ENCODE measurements at regions not wholly inside any gene's neighbourhood (a gene's known extent, or its start where the extent isn't known, plus 50 kb on each side); places are given as distances from the start of the nearest gene placed in this dataset.

GRCh38 chrY:17339028-17339427, 541.0 kb downstream of the CDY2B start:
- Mint-ChIP-seq H3K27me3 (no peaks in the 10 kb centered on the region), H3K4me3 (no peak overlapping the region), H3K36me3 (no peaks in the 10 kb centered on the region), H3K27ac (no peak overlapping the region), H3K9me3 (peaks cover 2% of the 10 kb centered on the region), H3K4me1 (no peaks in the 10 kb centered on the region)
- no peak for DNase-seq

DNA sequence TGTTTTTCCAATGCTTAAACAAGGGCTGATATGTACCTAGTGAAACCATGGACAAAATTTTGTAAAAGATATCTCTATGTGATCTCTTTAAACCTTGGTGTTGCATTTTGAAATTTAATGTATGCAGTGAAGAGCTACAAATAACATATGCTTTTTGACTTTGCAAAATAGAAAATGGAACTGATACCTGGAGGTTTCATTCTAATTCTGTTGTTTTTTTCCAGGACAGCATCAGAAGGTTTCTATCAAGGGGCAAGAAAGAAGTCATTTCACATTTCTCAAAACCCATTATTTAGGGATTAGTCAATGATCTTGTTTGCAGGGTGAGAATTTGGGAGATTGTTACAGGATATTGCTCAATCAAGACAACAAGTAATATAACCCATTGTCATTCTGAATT, 549.3 kb downstream of the CDY2B start:
- no peaks in the 10 kb centered on the region for H3K27me3 Mint-ChIP-seq
- H3K27ac Mint-ChIP-seq = no peak overlapping the region
- H3K4me1 Mint-ChIP-seq = no peaks in the 10 kb centered on the region
- no peaks in the 10 kb centered on the region for H3K36me3 Mint-ChIP-seq
- no peaks in the 10 kb centered on the region for H3K9me3 Mint-ChIP-seq
- no peak overlapping the region for H3K4me3 Mint-ChIP-seq
- no peak for DNase-seq

DNA sequence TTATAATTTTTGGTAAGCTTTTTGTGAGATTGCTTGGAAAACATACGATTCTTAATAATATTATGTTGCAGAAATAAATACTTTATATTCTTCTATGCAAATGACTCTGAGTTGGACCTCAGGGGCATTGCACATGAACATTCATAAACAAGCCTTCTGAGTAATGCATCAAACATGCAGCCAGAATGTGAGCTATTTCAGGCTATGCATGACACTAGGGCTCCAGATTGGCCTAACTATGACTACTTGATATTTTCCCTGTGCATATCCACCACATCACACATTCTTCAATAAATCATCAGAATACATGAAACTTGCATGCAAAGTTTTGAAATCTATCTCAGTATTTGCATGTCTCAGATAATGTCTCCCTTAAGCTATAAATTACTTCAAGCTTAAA, 560.1 kb downstream of the CDY2B start:
- no peaks in the 10 kb centered on the region for H3K36me3 Mint-ChIP-seq
- H3K4me1 Mint-ChIP-seq = no peaks in the 10 kb centered on the region
- no peak for DNase-seq
- H3K9me3 Mint-ChIP-seq = no peaks in the 10 kb centered on the region
- H3K27ac Mint-ChIP-seq = no peak overlapping the region
- H3K4me3 Mint-ChIP-seq = no peak overlapping the region
- H3K27me3 Mint-ChIP-seq = no peaks in the 10 kb centered on the region

DNA sequence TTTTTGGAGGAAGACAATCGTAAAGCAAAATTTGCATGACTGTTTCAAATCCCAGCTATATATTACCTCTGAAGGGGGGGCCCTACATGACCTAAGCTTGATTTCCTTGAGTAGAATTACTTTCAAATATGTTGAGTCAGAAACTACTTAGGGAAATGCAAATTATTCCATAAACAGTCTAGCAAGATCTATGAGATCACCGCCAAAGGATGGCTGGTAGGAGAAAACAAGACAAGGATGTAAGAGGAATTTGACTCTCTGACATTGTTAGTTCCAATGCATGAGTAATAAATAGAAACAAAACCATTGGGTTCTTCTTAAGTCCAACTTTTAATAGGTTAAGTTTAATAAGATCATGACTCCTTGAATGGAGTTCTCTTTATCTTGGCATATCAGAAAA, 561.4 kb downstream of the CDY2B start:
- H3K4me1 Mint-ChIP-seq = no peaks in the 10 kb centered on the region
- H3K27ac Mint-ChIP-seq = no peak overlapping the region
- no peaks in the 10 kb centered on the region for H3K27me3 Mint-ChIP-seq
- peaks cover 5% of the 10 kb centered on the region for H3K9me3 Mint-ChIP-seq
- DNase-seq = no peak
- no peaks in the 10 kb centered on the region for H3K36me3 Mint-ChIP-seq
- H3K4me3 Mint-ChIP-seq = no peak overlapping the region

DNA sequence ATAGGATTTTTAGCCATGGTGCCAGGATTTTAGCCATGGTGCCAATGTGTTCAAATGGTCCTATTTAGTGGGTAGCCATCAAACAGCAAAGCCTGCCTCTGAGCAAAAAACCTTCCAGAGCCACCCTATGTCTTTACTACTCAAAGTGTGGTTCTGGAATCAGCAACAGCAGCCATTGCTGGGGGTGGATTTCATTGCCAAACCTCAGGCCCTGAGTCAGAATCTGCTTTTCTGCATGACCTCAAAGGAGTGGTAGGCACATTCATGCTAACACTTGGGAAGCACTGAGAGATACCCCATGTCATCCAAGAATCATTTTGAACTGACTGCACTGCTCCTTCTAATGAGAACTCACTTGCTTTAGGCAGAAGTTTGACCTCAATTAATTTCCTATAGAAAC, 603.0 kb downstream of the CDY2B start:
- Mint-ChIP-seq H3K27ac (no peak overlapping the region), H3K36me3 (no peaks in the 10 kb centered on the region), H3K4me3 (no peak overlapping the region), H3K9me3 (no peaks in the 10 kb centered on the region), H3K4me1 (no peaks in the 10 kb centered on the region), H3K27me3 (no peaks in the 10 kb centered on the region)
- DNase-seq = no peak

GRCh38 chrY:17259497-17259896, 620.5 kb downstream of the CDY2B start:
- Mint-ChIP-seq H3K4me1 (no peaks in the 10 kb centered on the region), H3K27ac (no peak overlapping the region), H3K36me3 (no peaks in the 10 kb centered on the region), H3K27me3 (no peaks in the 10 kb centered on the region), H3K4me3 (no peak overlapping the region), H3K9me3 (no peaks in the 10 kb centered on the region)
- no peak for DNase-seq

GRCh38 chrY:17238406-17238805, 641.6 kb downstream of the CDY2B start:
- no peaks in the 10 kb centered on the region for H3K27me3 Mint-ChIP-seq
- H3K27ac Mint-ChIP-seq = no peak overlapping the region
- peaks cover 6% of the 10 kb centered on the region for H3K9me3 Mint-ChIP-seq
- H3K36me3 Mint-ChIP-seq = no peaks in the 10 kb centered on the region
- H3K4me1 Mint-ChIP-seq = no peaks in the 10 kb centered on the region
- no peak for DNase-seq
- no peak overlapping the region for H3K4me3 Mint-ChIP-seq

GRCh38 chrY:17235769-17236168, 644.3 kb downstream of the CDY2B start:
- H3K27me3 Mint-ChIP-seq = no peaks in the 10 kb centered on the region
- no peak for DNase-seq
- H3K27ac Mint-ChIP-seq = no peak overlapping the region
- H3K9me3 Mint-ChIP-seq = peaks cover 3% of the 10 kb centered on the region
- H3K4me1 Mint-ChIP-seq = no peaks in the 10 kb centered on the region
- no peaks in the 10 kb centered on the region for H3K36me3 Mint-ChIP-seq
- H3K4me3 Mint-ChIP-seq = no peak overlapping the region

DNA sequence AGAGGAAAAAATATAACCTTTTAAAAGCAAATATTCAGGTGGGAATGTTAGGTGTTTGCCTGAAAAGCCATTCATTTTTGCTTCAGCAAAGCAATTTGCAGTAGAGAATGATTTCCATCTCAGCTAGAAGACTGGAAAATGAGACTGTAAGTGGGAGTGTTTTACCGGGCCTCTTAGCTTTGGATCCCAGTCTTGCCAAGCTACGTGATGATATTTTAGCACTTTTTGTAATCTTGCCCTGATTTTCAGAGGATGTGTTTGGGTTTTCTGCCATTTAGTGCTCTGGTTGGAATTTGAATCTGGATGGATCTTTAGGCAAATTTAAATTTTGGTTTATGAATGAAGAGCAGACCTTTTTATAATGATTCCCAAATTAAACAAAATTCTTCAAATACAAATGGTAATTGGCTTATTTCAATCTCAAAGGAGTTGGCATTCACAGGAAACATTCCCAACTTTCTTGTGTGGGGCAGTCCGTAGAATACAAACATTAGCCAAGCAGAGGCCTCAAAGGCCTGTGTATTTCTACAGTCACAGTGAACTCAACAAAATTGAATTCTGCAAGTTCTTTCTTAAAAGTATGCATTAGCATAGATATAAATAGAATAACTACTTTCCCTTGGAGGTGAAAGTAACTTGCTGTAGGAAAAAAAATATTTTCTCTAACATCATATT, 646.4 kb downstream of the CDY2B start:
- no peak for DNase-seq
- Mint-ChIP-seq H3K9me3 (peaks cover 6% of the 10 kb centered on the region), H3K4me3 (no peak overlapping the region), H3K4me1 (no peaks in the 10 kb centered on the region), H3K27me3 (no peaks in the 10 kb centered on the region), H3K36me3 (no peaks in the 10 kb centered on the region), H3K27ac (no peak overlapping the region)

- Mint-ChIP-seq H3K27ac (no peak overlapping the region), H3K4me1 (no peaks in the 10 kb centered on the region), H3K9me3 (peaks cover 5% of the 10 kb centered on the region), H3K36me3 (no peaks in the 10 kb centered on the region), H3K27me3 (no peaks in the 10 kb centered on the region), H3K4me3 (no peak overlapping the region)
- DNase-seq = no peak
These were observed 648.0 kb downstream of the CDY2B start for GRCh38 chrY:17231994-17232393.

DNA sequence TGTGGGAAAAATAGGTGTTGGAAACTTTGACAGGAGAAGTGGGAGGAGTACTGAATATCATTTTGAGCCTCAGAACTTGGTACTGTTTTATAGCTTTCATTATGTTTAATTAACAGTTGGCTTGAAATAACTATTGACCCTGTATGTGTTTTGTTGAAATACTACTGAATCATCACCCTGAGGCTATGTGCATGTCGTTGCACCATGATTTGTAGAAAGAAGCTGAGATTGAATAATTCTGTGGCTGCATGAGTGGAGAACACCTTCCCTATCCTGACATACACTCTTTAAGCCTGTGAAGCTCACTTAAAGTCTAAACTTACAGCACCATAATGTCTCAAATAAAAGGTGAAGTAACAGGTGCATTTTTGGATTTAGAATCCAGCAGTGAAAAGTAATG, 656.5 kb downstream of the CDY2B start:
- H3K36me3 Mint-ChIP-seq = no peaks in the 10 kb centered on the region
- H3K27ac Mint-ChIP-seq = no peak overlapping the region
- no peak overlapping the region for H3K4me3 Mint-ChIP-seq
- H3K4me1 Mint-ChIP-seq = no peaks in the 10 kb centered on the region
- DNase-seq = no peak
- H3K9me3 Mint-ChIP-seq = no peaks in the 10 kb centered on the region
- H3K27me3 Mint-ChIP-seq = no peaks in the 10 kb centered on the region

- Mint-ChIP-seq H3K4me1 (no peaks in the 10 kb centered on the region), H3K9me3 (no peaks in the 10 kb centered on the region), H3K27ac (no peak overlapping the region), H3K27me3 (no peaks in the 10 kb centered on the region), H3K4me3 (no peak overlapping the region), H3K36me3 (no peaks in the 10 kb centered on the region)
- no peak for DNase-seq
These were observed 677.6 kb downstream of the CDY2B start for GRCh38 chrY:17202395-17202794.

- no peak for DNase-seq
- Mint-ChIP-seq H3K36me3 (no peaks in the 10 kb centered on the region), H3K4me1 (no peaks in the 10 kb centered on the region), H3K27ac (no peak overlapping the region), H3K4me3 (no peak overlapping the region), H3K9me3 (peaks cover 2% of the 10 kb centered on the region), H3K27me3 (no peaks in the 10 kb centered on the region)
These were observed 695.7 kb downstream of the CDY2B start for GRCh38 chrY:17184299-17184698.

DNA sequence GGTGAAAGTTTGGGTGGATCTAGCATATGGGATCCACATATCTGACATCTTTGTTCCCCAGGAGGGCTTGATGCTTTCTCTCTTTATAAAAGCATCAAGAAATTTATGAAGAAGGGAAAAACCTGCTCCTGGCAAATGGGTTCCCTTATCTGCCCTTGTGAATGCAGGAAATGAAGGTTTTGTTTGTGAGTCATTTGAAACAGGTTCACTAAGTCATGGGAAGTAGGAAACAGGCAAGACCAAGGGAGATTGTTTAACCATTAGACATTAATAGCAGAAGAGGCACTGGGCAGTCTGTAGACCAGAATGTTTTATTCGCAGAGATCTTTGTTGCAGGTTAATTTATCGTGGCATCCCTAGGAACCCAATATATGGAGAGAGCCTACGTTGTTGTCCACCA, 713.1 kb downstream of the CDY2B start:
- H3K9me3 Mint-ChIP-seq = peaks cover 4% of the 10 kb centered on the region
- no peak for DNase-seq
- no peaks in the 10 kb centered on the region for H3K4me1 Mint-ChIP-seq
- no peak overlapping the region for H3K4me3 Mint-ChIP-seq
- no peaks in the 10 kb centered on the region for H3K36me3 Mint-ChIP-seq
- no peaks in the 10 kb centered on the region for H3K27me3 Mint-ChIP-seq
- no peak overlapping the region for H3K27ac Mint-ChIP-seq

GRCh38 chrY:17122166-17122565, 757.9 kb downstream of the CDY2B start:
- Mint-ChIP-seq H3K27ac (no peak overlapping the region), H3K4me3 (no peak overlapping the region), H3K9me3 (peaks cover 4% of the 10 kb centered on the region), H3K4me1 (no peaks in the 10 kb centered on the region), H3K36me3 (no peaks in the 10 kb centered on the region), H3K27me3 (peaks cover 2% of the 10 kb centered on the region)
- no peak for DNase-seq

GRCh38 chrY:17085303-17085702, 794.7 kb downstream of the CDY2B start:
- Mint-ChIP-seq H3K27ac (no peak overlapping the region), H3K9me3 (peaks cover 1% of the 10 kb centered on the region), H3K4me1 (peaks cover 3% of the 10 kb centered on the region), H3K36me3 (no peaks in the 10 kb centered on the region), H3K27me3 (no peaks in the 10 kb centered on the region), H3K4me3 (no peak overlapping the region)
- no peak for DNase-seq

Measured in activated naive CD8-positive, alpha-beta T cell treated with anti-CD3 and anti-CD28 coated beads for 36 hours (primary cell).